ENCODE measurements at regions not wholly inside any gene's neighbourhood (a gene's known extent, or its start where the extent isn't known, plus 50 kb on each side); places are given as distances from the start of the nearest gene placed in this dataset.

- no peak for ATAC-seq
Measured at GRCh38 chr20:60565551-60565950, 607.3 kb downstream of the CDH26 start.

GRCh38 chr20:60569116-60569515, 610.9 kb downstream of the CDH26 start:
- no peak for ATAC-seq
- TF ChIP-seq GLIS3 (CRISPR knock-in tag; IDR thresholded peaks at IDR 0.05) (no peak), SNAI2 (CRISPR knock-in tag; IDR thresholded peaks at IDR 0.05) (no peak), ZC3H10 (CRISPR knock-in tag; IDR thresholded peaks at IDR 0.05) (no peak)

More at GRCh38 chr20:60565551-60565950, 607.3 kb downstream of the CDH26 start:
- TF ChIP-seq ESRRG (CRISPR knock-in tag; IDR thresholded peaks at IDR 0.05) (no peak), CREB5 (CRISPR knock-in tag; IDR thresholded peaks at IDR 0.05; ENCODE audit: low read depth) (no peak), POU6F1 (CRISPR knock-in tag; IDR thresholded peaks at IDR 0.05; ENCODE audit: borderline replicate concordance, low read depth) (no peak), ZC3H10 (CRISPR knock-in tag; IDR thresholded peaks at IDR 0.05) (no peak), ZNF565 (CRISPR knock-in tag; conservative IDR thresholded peaks at IDR 0.05; ENCODE audit: low read depth) (no peak), TSHZ2 (CRISPR knock-in tag; IDR thresholded peaks at IDR 0.05) (no peak), ZFP30 (CRISPR knock-in tag; IDR thresholded peaks at IDR 0.05) (no peak)

- ATAC-seq, result no peak
- TF ChIP-seq SNAI2 (CRISPR knock-in tag; IDR thresholded peaks at IDR 0.05) (no peak), CREB5 (CRISPR knock-in tag; IDR thresholded peaks at IDR 0.05; ENCODE audit: low read depth) (no peak), PATZ1 (CRISPR knock-in tag; IDR thresholded peaks at IDR 0.05; ENCODE audit: borderline replicate concordance) (no peak)
Measured at GRCh38 chr20:60570481-60571277, 612.5 kb downstream of the CDH26 start.

GRCh38 chr20:60573003-60573680, 614.9 kb downstream of the CDH26 start:
- no peak for ATAC-seq
- TF ChIP-seq ZNF8 (CRISPR knock-in tag; IDR thresholded peaks at IDR 0.05) (no peak), ZFP30 (CRISPR knock-in tag; IDR thresholded peaks at IDR 0.05) (no peak), OSR1 (CRISPR knock-in tag; IDR thresholded peaks at IDR 0.05) (no peak), CSDC2 (CRISPR knock-in tag; IDR thresholded peaks at IDR 0.05) (no peak), PATZ1 (CRISPR knock-in tag; IDR thresholded peaks at IDR 0.05; ENCODE audit: borderline replicate concordance) (no peak), ISL1 (CRISPR knock-in tag; IDR thresholded peaks at IDR 0.05) (no peak)
